ENCODE measurements at regions not wholly inside any gene's neighbourhood (a gene's known extent, or its start where the extent isn't known, plus 50 kb on each side); places are given as distances from the start of the nearest gene placed in this dataset.

DNA sequence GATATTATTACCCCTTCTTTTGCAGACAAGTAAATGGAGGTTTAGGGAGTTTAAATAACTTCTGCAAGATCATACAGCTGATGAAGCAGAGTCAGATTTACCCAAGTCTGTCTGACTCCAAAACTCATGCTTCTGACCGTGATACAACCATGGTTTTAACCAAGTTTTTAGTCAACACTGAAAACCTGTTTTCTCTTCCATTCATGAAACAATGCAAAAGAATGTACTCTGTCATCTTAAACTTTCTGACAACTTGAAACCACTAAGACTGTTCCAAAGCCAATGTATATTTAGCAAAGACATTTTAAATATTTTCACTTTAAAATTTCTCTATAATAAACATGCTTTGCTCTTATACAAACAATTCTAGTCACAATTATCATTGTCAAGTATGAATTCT is 77.0 kb upstream of the RBMS3 start:
- no peak for DNase-seq

DNA sequence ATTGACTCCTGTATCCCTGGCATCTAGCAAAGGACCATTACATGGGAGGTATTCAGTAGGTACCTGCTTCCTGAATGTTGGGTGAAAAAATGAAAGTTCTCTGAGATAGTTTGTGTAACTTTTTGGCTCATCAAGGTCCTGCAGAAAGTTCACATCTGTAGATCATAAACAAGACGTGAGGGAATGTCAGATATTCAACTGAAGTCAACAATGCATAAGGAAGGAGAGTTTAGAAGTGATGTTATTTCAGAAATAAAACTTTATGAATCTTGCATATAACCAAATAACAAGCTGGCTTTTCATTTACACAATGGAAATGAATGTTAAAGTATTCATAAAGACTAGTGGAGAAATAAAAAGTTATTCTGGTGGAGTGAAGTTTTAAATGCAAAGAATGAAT is 73.4 kb upstream of the RBMS3 start:
- no peak for DNase-seq

DNA sequence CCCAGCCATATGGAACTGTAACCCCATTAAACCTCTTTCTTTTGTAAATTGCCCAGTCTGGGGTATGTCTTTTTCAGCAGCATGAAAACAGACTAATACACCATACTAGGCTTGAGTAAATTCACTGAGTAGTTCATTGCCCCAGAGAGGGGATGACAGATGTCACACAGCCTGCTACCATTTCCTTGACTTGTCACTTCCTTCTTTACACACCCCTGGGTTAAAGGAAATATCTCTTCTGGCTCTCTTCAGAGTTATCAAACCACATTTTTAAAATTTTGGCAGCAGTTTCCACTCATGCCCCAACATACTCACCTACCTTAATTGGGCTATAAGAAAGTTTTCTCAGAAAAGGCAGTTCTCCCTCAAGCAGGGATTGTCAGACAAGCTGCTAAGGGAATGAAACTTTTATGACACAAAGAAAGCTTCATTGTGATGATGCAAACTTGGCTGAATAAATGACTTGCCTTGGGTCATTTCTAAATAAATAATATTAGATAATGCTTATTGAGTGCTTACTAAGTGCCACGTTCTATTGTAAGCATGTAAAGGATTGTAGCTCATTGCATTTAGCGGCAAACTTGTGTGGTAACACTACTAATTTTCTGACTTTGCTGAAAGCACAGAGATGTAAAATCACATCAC is 68.0 kb upstream of the RBMS3 start:
- DNase-seq, result no peak

DNA sequence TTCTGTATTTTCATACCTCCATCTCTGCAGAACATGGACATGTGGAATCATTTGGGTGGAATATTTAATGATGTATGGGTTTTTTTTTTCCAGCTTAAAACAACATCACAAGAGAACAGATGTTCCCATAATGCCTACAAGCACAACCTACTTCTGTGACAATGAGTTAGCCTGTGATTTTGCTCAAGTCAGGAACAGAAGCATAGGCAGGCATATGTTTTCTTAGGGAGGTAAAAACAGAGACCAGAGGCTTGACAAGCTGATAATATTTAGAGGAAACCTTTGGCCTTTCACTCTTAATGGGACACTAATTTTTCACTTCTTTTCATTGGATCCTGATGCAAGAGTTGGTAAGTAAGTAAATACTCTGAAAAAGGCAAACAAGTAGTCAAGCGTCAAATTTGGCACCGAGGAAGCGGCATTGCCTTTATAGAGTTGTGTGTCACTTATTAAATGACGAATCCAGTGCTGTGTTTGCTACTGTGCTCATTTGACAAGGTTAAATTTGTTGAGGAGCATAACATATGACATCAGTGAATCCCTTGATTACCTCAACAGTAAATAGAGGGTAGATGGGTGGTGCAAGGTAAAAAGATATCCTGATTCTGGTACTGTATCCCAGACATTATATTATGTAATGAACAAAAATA is 66.7 kb upstream of the RBMS3 start:
- no peak for DNase-seq

DNA sequence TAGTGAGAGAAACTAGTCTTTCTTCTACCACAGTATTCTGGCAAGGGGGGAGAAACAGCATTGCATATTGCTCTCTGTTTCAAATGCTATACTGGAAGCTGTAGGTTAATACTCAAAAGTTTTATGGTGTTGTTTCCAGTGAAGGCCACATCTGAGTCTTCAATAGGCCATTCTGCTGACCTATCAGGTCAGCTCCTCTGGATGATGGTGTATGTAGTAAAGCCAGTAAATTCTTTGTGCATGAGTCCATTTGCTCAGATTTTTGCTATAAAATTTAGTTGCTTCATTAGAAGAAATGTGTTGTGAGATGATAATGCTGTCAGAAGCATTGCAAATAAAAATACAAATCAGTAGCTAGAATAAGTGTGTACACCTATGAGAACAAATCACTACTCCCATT is 64.9 kb upstream of the RBMS3 start:
- no peak for DNase-seq

DNA sequence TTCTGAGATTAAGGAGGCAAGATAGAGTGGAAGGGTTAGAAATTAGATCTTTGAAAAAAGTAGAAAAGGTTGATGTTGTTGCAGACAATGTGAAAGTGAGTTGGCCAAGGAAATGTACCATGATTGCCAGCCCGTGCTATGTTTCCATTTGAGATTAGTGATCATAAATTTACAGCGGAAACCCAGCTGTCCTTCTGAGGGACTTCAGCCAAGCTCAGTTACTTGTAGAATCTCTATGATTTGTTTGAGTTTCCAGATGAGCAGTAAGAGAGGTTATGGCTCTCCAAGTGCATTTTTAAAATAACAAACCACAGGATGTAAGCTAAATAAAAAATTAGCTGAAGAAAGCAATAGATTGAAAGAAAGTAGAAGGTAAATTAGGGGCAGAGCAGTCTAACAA is 54.2 kb upstream of the RBMS3 start:
- no peak for DNase-seq

DNA sequence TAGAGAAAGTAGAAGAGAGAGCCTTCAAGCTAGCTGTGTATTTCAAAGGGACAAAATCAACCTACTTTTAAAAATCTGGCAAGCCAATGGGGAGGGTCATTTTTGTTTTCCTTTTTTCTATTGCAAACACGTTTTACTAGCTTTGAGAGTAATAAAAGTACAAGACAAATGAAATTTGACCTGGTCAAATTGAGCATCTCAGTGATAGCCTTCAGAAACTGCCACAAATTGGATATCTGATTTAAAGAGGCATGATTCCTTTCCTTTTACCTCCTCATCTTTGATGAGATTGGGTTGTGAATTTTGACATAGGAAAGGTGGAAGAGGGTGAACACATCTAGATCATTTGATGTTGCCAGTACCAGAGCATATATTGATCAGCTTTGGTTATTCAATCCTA is 53.6 kb upstream of the RBMS3 start:
- no peak for DNase-seq

All from activated T-cell treated with anti-CD3 and anti-CD28 coated beads, Interleukin-2, amount 50 U/mL, for 1 hour (primary cell).